B cell (primary cell): ENCODE measurements at regions not wholly inside any gene's neighbourhood (a gene's known extent, or its start where the extent isn't known, plus 50 kb on each side); places are given as distances from the start of the nearest gene placed in this dataset.

Experiments used
- ATAC-seq: fragments of 200-7000 bp; cut with Tn5 transposase; one replicate; pipeline ENCODE4 v1.10.0; 2021; ENCODE audit warnings: low read depth, mild to moderate bottlenecking, moderate number of reproducible peaks, moderate library complexity
- CTCF ChIA-PET: fragments of 350-600 bp; sonication (Branson Sonifier 250); formaldehyde crosslinking; loops from one replicate; lab custom pipeline; 2021; ENCODE audit warnings: antibody characterized with exemption, inconsistent platforms; lab: Charles Lee
- POLR2A ChIA-PET: fragments of 350-600 bp; sonication (Branson Sonifier 250); formaldehyde crosslinking; loops from one replicate; lab custom pipeline; 2021; ENCODE audit warnings: antibody characterized with exemption; lab: Charles Lee
- DNase-seq: peaks from one replicate; pipeline ENCODE4 v3.0.0; 2013
- H2AFZ ChIP-seq: 2 replicates; pipeline ENCODE4 v1.6.1; 2012; ENCODE audit warnings: mild to moderate bottlenecking, low read depth, low read length; ENCODE audit not compliant: insufficient read depth, poor library complexity, severe bottlenecking
- H3K27ac ChIP-seq, 2 donors: 1 replicate in 1 of 2; 2 replicates in 1 of 2; pipeline ENCODE4 v1.5.1; 2012 to 2013; ENCODE audit warnings: low read length in 2 of 2, mild to moderate bottlenecking in 2 of 2, moderate library complexity in 1 of 2
- H3K27me3 ChIP-seq, 4 experiments: fragments of 200-600 bp in 1 of 4; sonication (generic) in 1 of 4; replicated peaks in 1 of 4; 1 replicate in 2 of 4; 2 replicates in 2 of 4; pipeline versions ENCODE4 v1.6.1 to v1.7.0; 2013 to 2016; ENCODE audit warnings: low read length in 3 of 4, mild to moderate bottlenecking in 2 of 4, mixed read lengths in 1 of 4, moderate library complexity in 1 of 4; ENCODE audit not compliant: insufficient read depth in 4 of 4, control insufficient read depth in 3 of 4; ENCODE audit errors: control extremely low read depth in 1 of 4
- H3K36me3 ChIP-seq, 2 experiments: replicated peaks in 1 of 2; 1 replicate in 1 of 2; 2 replicates in 1 of 2; pipeline versions ENCODE4 v1.6.1 to v1.7.1; 2013; ENCODE audit warnings: low read length in 1 of 2; ENCODE audit not compliant: insufficient read depth in 2 of 2, control insufficient read depth in 1 of 2; ENCODE audit errors: control extremely low read depth in 1 of 2, extremely low read depth in 1 of 2
- H3K4me1 ChIP-seq, 2 donors: fragments of 200-600 bp in 1 of 2; sonication (generic) in 1 of 2; 1 replicate in 1 of 2; 2 replicates in 1 of 2; pipeline versions ENCODE4 v1.5.1 to v1.6.1; 2013 to 2017; ENCODE audit warnings: low read length in 2 of 2; ENCODE audit not compliant: control insufficient read depth in 2 of 2, insufficient read depth in 2 of 2
- H3K4me2 ChIP-seq: replicated peaks from 2 replicates; pipeline ENCODE3; 2012; ENCODE audit warnings: mild to moderate bottlenecking, low read depth, low read length; ENCODE audit not compliant: poor library complexity, severe bottlenecking
- H3K4me3 ChIP-seq, 5 experiments: fragments of 200-600 bp in 1 of 5; sonication (generic) in 1 of 5; 1 replicate in 3 of 5; 2 replicates in 2 of 5; pipeline versions ENCODE4 v1.5.1 to v1.7.0; 2011 to 2016; ENCODE audit warnings: low read length in 4 of 5, mild to moderate bottlenecking in 4 of 5, low read depth in 2 of 5, control low read depth in 1 of 5, moderate library complexity in 1 of 5; ENCODE audit not compliant: insufficient read depth in 1 of 5; ENCODE audit errors: control extremely low read depth in 1 of 5, extremely low read depth in 1 of 5
- H3K79me2 ChIP-seq: fragments of 200-600 bp; sonication (generic); one replicate; pipeline ENCODE4 v1.6.0; 2016; ENCODE audit warnings: low read length; ENCODE audit not compliant: control insufficient read depth, insufficient read depth
- H3K9ac ChIP-seq: fragments of 200-600 bp; sonication (generic); 2 replicates; pipeline ENCODE4 v1.6.1; 2017; ENCODE audit warnings: mild to moderate bottlenecking, low read length, moderate library complexity
- H3K9me3 ChIP-seq, 3 donors: one replicate each; pipeline versions ENCODE4 v1.6.1 to v1.7.1; 2013; ENCODE audit warnings: low read length in 2 of 3; ENCODE audit not compliant: control insufficient read depth in 2 of 3, insufficient read depth in 1 of 3; ENCODE audit errors: control extremely low read depth in 1 of 3
- H4K20me1 ChIP-seq: 2 replicates; pipeline ENCODE4 v1.6.0; 2012; ENCODE audit warnings: mild to moderate bottlenecking, low read length; ENCODE audit not compliant: insufficient read depth, control insufficient read depth, poor library complexity, severe bottlenecking
- H3K27ac Mint-ChIP-seq: one replicate; pipeline ENCODE4 v1.8.0; 2021; ENCODE audit warnings: mixed read lengths
- H3K27me3 Mint-ChIP-seq: one replicate; pipeline ENCODE4 v1.8.0; 2021; ENCODE audit warnings: mixed read lengths
- H3K4me1 Mint-ChIP-seq: one replicate; pipeline ENCODE4 v1.8.0; 2021; ENCODE audit warnings: mixed read lengths
- H3K4me3 Mint-ChIP-seq: one replicate; pipeline ENCODE4 v1.8.0; 2021; ENCODE audit warnings: mixed read lengths
- H3K9me3 Mint-ChIP-seq: one replicate; pipeline ENCODE4 v1.8.0; 2022; ENCODE audit warnings: mixed read lengths; ENCODE audit not compliant: insufficient read depth
- CTCF ChIP-seq: fragments of 200-600 bp; IDR thresholded peaks from one replicate; pipeline ENCODE4 v1.8.0; 2022; ENCODE audit warnings: antibody characterized with exemption, mild to moderate bottlenecking
- EZH2 ChIP-seq: IDR thresholded peaks from 2 replicates; pipeline ENCODE4 v1.6.1; 2012; ENCODE audit warnings: borderline replicate concordance, low read depth, mild to moderate bottlenecking, moderate library complexity, low read length; ENCODE audit not compliant: insufficient read depth, poor library complexity, severe bottlenecking
- WGBS: methylation state at CpG from one replicate; pipeline ENCODE4 v1.1.5; 2013; ENCODE audit warnings: missing lambda C conversion rate; ENCODE audit not compliant: insufficient coverage; 5-methylcytosine and 5-hydroxymethylcytosine counted together
- intact Hi-C: fragments of 100-400 bp; cut with micrococcal nuclease; formaldehyde crosslinking; loops from one replicate; pipeline ENCODE4 v1.10.0; 2022

- Histone ChIP-seq H3K4me1 (no peaks in the 10 kb centered on the region), H3K27ac (no peak overlapping the region), H3K27me3 (no peaks in the 10 kb centered on the region), H2AFZ (no peak overlapping the region), H3K4me2 (no peak overlapping the region), H3K36me3 (no peaks in the 10 kb centered on the region), H3K9ac (no peak overlapping the region), H3K9me3 (no peaks in the 10 kb centered on the region), H3K4me3 (no peak overlapping the region), H4K20me1 (no peaks in the 10 kb centered on the region), H3K79me2 (no peaks in the 10 kb centered on the region)
- ChIA-PET POLR2A (no interaction called here), CTCF (no interaction called here)
- no peaks in the 10 kb centered on the region for H3K9me3 Mint-ChIP-seq
- peaks cover 22% of the 10 kb centered on the region for H3K27me3 Mint-ChIP-seq
- no peak for DNase-seq
- no peak overlapping the region for H3K4me3 Mint-ChIP-seq
- H3K4me1 Mint-ChIP-seq, result no peaks in the 10 kb centered on the region
- WGBS, result no CpG with 5 or more reads among the region's 3 CpGs
- no peak for ATAC-seq
- H3K27ac Mint-ChIP-seq, result no peak overlapping the region
- TF ChIP-seq EZH2 (no peak), CTCF (no peak)
- intact Hi-C loops, result no loop called here
Measured at GRCh38 chr6:4264081-4264480, 128.7 kb upstream of the ECI2 start.

- DNase-seq (no peak), ATAC-seq (no peak)
- H3K4me3 ChIP-seq, result no peak overlapping the region
- H3K9ac ChIP-seq, result no peak overlapping the region
- H4K20me1 ChIP-seq, result no peaks in the 10 kb centered on the region
- no peaks in the 10 kb centered on the region for H3K36me3 ChIP-seq
- H3K9me3 ChIP-seq, result no peaks in the 10 kb centered on the region
- TF ChIP-seq CTCF (no peak), EZH2 (no peak)
- ChIA-PET CTCF (no interaction called here), POLR2A (no interaction called here)
- no peak overlapping the region for H2AFZ ChIP-seq
- H3K27ac Mint-ChIP-seq, result no peak overlapping the region
- intact Hi-C loops, result no loop called here
- H3K4me3 Mint-ChIP-seq, result no peak overlapping the region
- no peaks in the 10 kb centered on the region for H3K4me1 Mint-ChIP-seq
- H3K27me3 Mint-ChIP-seq, result peaks cover 22% of the 10 kb centered on the region
- WGBS, result 50% methylated on average over 1 of the region's 1 CpG
- H3K4me2 ChIP-seq, result no peak overlapping the region
- H3K27ac ChIP-seq, result no peak overlapping the region
- H3K79me2 ChIP-seq, result no peaks in the 10 kb centered on the region
- no peaks in the 10 kb centered on the region for H3K9me3 Mint-ChIP-seq
- no peaks in the 10 kb centered on the region for H3K27me3 ChIP-seq
- H3K4me1 ChIP-seq, result no peaks in the 10 kb centered on the region
Measured at GRCh38 chr6:4262526-4262925, 127.2 kb upstream of the ECI2 start.
